NT2/D1 (cell line): ENCODE measurements at regions not wholly inside any gene's neighbourhood (a gene's known extent, or its start where the extent isn't known, plus 50 kb on each side); places are given as distances from the start of the nearest gene placed in this dataset.

Experiments
- YY1 ChIP-seq: IDR thresholded peaks from 2 replicates; pipeline ENCODE4 v1.6.1; 2011; ENCODE audit not compliant: insufficient read length, insufficient read depth
- ZNF274 ChIP-seq: IDR thresholded peaks from 2 replicates; pipeline ENCODE4 v1.6.1; 2011; ENCODE audit warnings: mild to moderate bottlenecking, low read depth, low read length

DNA sequence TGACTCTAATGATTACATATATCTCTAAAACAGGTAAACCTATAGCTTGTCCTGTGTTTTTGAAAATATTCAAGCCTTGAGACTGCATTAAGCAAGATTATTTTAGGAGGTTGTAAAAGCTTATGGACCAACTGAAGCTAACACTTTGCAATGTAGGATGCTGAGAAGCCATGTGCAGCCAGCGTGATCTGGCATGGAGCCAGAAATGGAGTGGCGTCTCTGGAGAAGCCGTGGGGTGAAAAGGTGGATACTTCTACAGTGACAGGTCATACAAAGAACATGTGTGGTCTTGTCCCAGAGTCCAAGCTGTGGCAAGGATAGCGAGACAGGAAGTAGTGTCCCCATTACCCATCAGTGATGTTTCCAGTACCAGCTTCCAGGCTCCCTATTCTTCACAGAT is 100.8 kb upstream of the CD180 start:
- TF ChIP-seq YY1 (no peak), ZNF274 (no peak)
